Colonic mucosa (tissue), 4 donors: ENCODE measurements at regions not wholly inside any gene's neighbourhood (a gene's known extent, or its start where the extent isn't known, plus 50 kb on each side); places are given as distances from the start of the nearest gene placed in this dataset.

ENCODE experiments used
- DNase-seq: peaks from one replicate; pipeline ENCODE4 v3.0.0-alpha.2; 2020
- H3K27ac ChIP-seq: fragments of 200-600 bp; one replicate; pipeline ENCODE4 v1.8.0; 2021
- H3K27me3 ChIP-seq: fragments of 200-600 bp; one replicate; pipeline ENCODE4 v1.8.0; 2021
- H3K36me3 ChIP-seq: fragments of 200-600 bp; one replicate; pipeline ENCODE4 v1.8.0; 2021
- H3K4me1 ChIP-seq: fragments of 200-600 bp; one replicate; pipeline ENCODE4 v1.8.0; 2021; ENCODE audit warnings: mild to moderate bottlenecking
- H3K4me3 ChIP-seq: fragments of 200-600 bp; one replicate; pipeline ENCODE4 v1.8.0; 2021
- H3K9ac ChIP-seq, 2 donors: one replicate each; pipeline ENCODE4 v1.7.0; 2013; ENCODE audit warnings: control low read depth in 2 of 2, low read depth in 2 of 2, low read length in 2 of 2
- H3K9me3 ChIP-seq: fragments of 200-600 bp; one replicate; pipeline ENCODE4 v1.8.0; 2021
- intact Hi-C: fragments of 100-400 bp; cut with DNase I; formaldehyde crosslinking; loops from one replicate; pipeline ENCODE4 v1.14.1; 2022
- TF ChIP-seq, protein P1 (sequence below): fragments of 200-600 bp; IDR thresholded peaks from one replicate; pipeline ENCODE4 v1.8.0; 2022; ENCODE audit warnings: antibody characterized with exemption, mild to moderate bottlenecking
- donor health status: healthy.
- donor health status: DM: no; HTN: no; CAD: no.
- donor health status: DM: no; HTN: no; CAD: no.

DNA sequence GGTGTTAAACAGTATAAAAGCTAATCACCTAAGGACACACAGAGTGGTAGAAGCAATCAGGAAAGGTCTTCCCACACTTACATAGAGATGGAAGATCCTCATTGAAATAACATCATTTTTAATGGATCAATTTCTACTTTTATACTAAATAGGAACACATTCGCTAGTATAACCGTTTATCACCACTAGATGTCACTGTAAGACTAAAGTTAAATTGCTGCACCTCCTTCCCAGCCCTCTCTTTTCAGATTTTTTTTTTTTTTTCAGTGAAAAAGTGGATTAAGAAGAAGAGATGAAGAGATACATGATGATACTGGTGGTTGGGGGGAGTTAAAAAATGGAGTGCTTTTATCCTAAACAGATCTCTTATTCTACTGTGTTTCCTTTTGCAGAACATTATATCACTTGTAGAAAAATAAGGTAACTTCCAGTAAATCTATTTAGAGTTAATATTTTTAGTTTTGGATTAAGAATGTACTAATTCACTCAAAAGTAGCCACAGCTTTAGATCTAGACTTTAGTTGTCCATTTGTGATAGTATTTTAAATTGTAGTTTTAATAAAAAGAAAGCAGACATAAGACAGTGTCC is 116.9 kb upstream of the ARRDC3 start:
- DNase-seq: no peak
- intact Hi-C loops: no loop called here

DNA sequence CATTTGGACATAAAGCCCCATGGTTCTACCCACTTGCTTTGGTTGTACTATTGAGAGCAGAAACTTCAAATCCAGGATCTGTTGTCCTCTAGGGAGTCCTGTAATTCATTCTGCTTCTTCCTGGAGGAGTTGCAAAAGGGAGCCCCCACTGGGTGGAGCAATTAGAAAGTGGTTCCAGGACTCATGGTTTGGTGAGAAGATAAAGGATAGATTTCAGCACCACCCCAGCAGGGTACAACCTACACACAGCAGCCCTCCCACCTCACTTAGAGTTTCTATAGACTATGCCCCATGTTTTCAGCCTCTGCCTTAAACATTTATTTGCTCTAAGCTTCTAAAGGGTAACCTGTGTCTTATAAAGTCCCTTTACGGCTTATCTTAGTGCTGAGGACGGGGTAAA is 112.6 kb upstream of the ARRDC3 start:
- H3K27ac ChIP-seq: no peak overlapping the region
- TF ChIP-seq, protein P1, sequence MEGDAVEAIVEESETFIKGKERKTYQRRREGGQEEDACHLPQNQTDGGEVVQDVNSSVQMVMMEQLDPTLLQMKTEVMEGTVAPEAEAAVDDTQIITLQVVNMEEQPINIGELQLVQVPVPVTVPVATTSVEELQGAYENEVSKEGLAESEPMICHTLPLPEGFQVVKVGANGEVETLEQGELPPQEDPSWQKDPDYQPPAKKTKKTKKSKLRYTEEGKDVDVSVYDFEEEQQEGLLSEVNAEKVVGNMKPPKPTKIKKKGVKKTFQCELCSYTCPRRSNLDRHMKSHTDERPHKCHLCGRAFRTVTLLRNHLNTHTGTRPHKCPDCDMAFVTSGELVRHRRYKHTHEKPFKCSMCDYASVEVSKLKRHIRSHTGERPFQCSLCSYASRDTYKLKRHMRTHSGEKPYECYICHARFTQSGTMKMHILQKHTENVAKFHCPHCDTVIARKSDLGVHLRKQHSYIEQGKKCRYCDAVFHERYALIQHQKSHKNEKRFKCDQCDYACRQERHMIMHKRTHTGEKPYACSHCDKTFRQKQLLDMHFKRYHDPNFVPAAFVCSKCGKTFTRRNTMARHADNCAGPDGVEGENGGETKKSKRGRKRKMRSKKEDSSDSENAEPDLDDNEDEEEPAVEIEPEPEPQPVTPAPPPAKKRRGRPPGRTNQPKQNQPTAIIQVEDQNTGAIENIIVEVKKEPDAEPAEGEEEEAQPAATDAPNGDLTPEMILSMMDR: no peak
- H3K4me3 ChIP-seq: no peak overlapping the region
- intact Hi-C loops: no loop called here
- DNase-seq: no peak
- no peaks in the 10 kb centered on the region for H3K4me1 ChIP-seq
- no peaks in the 10 kb centered on the region for H3K36me3 ChIP-seq
- no peaks in the 10 kb centered on the region for H3K27me3 ChIP-seq
- H3K9me3 ChIP-seq: no peaks in the 10 kb centered on the region
- H3K9ac ChIP-seq: no peak overlapping the region

More for the DNA sequence above, 116.9 kb upstream of the ARRDC3 start:
- Histone ChIP-seq H3K27me3 (no peaks in the 10 kb centered on the region), H3K9me3 (no peaks in the 10 kb centered on the region), H3K36me3 (no peaks in the 10 kb centered on the region), H3K27ac (no peak overlapping the region), H3K4me3 (no peak overlapping the region), H3K9ac (no peak overlapping the region), H3K4me1 (no peaks in the 10 kb centered on the region)
- TF ChIP-seq, protein P1: peak; percentile 51

DNA sequence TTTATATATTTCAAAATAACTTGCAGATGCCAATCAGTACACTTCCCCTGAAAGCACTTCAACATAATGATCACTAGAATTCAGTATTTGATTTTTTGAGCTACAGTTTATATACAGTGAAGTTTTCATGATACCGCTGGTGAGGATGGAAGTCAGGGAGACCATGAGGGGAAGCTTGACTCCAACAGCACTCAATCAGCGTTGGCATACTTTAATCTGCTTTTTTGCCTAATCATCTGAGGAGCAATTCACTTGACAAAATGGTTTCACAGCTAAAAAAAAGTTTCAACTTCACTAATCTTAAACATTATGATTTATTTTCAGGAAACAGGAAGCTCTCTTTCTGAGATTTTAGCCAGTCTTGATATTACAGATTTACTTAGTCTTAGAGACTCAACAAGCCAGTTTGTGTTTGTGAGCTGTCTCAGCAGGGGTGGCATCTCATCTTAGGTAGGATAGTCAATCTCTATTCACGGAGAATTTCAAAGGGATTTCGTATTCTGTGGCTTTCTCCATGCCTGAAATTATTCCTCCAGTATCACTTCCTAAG is 111.4 kb upstream of the ARRDC3 start:
- H3K9me3 ChIP-seq: no peaks in the 10 kb centered on the region
- H3K27me3 ChIP-seq: no peaks in the 10 kb centered on the region
- intact Hi-C loops: no loop called here
- TF ChIP-seq, protein P1: no peak
- no peak overlapping the region for H3K4me3 ChIP-seq
- DNase-seq: no peak
- H3K27ac ChIP-seq: no peak overlapping the region
- no peak overlapping the region for H3K9ac ChIP-seq
- no peaks in the 10 kb centered on the region for H3K4me1 ChIP-seq
- H3K36me3 ChIP-seq: no peaks in the 10 kb centered on the region

DNA sequence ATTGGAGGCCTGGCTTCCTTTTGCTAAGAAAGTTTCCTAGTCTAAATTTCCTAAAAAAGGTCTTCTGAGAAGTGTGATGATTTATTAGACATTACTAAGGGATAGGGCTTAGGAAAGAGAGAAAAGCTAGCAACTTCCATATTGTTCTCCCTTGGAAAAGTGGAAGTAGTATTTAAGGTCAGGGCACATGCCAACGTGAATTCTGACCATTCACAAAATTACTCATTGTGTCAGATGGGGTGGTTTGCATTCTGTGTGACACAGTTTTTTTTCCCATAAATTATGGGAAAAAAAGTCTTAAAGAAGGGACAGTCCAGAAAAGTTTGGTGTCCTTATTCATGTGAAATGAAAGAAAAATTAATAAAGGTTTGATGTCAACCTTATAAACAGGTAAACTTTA is 110.0 kb upstream of the ARRDC3 start:
- TF ChIP-seq, protein P1: no peak
- no peaks in the 10 kb centered on the region for H3K9me3 ChIP-seq
- H3K9ac ChIP-seq: no peak overlapping the region
- intact Hi-C loops: no loop called here
- H3K36me3 ChIP-seq: no peaks in the 10 kb centered on the region
- H3K27ac ChIP-seq: no peak overlapping the region
- no peaks in the 10 kb centered on the region for H3K4me1 ChIP-seq
- DNase-seq: no peak
- no peak overlapping the region for H3K4me3 ChIP-seq
- H3K27me3 ChIP-seq: no peaks in the 10 kb centered on the region

DNA sequence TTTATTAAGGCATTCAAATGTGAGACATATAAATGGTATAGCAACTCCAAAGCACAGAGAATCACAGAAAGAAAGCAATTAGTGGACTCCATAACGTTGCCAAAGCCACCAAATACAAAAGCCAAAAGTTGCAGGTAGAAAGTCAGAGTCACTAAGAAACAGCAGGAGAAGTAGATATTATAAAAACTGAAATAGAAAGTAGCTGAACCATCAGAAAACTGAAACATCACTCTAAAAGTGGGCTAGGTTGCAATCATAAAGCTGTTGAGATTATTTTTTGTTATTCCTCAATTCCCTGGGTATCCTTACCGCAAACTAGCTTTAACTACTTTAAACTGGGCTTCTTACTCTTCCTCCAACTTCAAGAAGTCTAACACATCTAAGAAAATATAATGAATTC is 108.1 kb upstream of the ARRDC3 start:
- no peak for DNase-seq
- H3K9me3 ChIP-seq: no peaks in the 10 kb centered on the region
- no peak overlapping the region for H3K9ac ChIP-seq
- TF ChIP-seq, protein P1: no peak
- H3K4me1 ChIP-seq: no peaks in the 10 kb centered on the region
- intact Hi-C loops: no loop called here
- no peak overlapping the region for H3K27ac ChIP-seq
- no peaks in the 10 kb centered on the region for H3K27me3 ChIP-seq
- H3K4me3 ChIP-seq: no peak overlapping the region
- no peaks in the 10 kb centered on the region for H3K36me3 ChIP-seq
